Lower lobe of right lung (tissue), 2 donors: ENCODE measurements at regions not wholly inside any gene's neighbourhood (a gene's known extent, or its start where the extent isn't known, plus 50 kb on each side); places are given as distances from the start of the nearest gene placed in this dataset.

ENCODE experiments used
- ATAC-seq, 2 donors: fragments of 200-7000 bp; cut with Tn5 transposase; one replicate each; pipeline ENCODE4 v1.9.1; 2020 to 2022; ENCODE audit warnings: mild to moderate bottlenecking in 2 of 2, moderate library complexity in 2 of 2
- DNase-seq: peaks from one replicate; pipeline ENCODE4 v3.0.0-alpha.2; 2020
- H3K27ac ChIP-seq: fragments of 200-600 bp; one replicate; pipeline ENCODE4 v1.8.0; 2022
- H3K27me3 ChIP-seq: fragments of 200-600 bp; one replicate; pipeline ENCODE4 v1.8.0; 2022; ENCODE audit warnings: low read depth
- H3K36me3 ChIP-seq: fragments of 200-600 bp; one replicate; pipeline ENCODE4 v1.8.0; 2022; ENCODE audit warnings: mild to moderate bottlenecking
- H3K4me1 ChIP-seq: fragments of 200-600 bp; one replicate; pipeline ENCODE4 v1.8.0; 2022
- H3K4me3 ChIP-seq: fragments of 200-600 bp; one replicate; pipeline ENCODE4 v1.8.0; 2022; ENCODE audit warnings: mild to moderate bottlenecking
- H3K9me3 ChIP-seq: fragments of 200-600 bp; one replicate; pipeline ENCODE4 v1.8.0; 2022
- CTCF ChIP-seq: fragments of 200-600 bp; IDR thresholded peaks from one replicate; pipeline ENCODE4 v1.8.0; 2022; ENCODE audit warnings: antibody characterized with exemption, mild to moderate bottlenecking
- intact Hi-C: fragments of 100-400 bp; cut with DNase I; formaldehyde crosslinking; loops from one replicate; pipeline ENCODE4 v1.11.0; 2022
- donor health status: DM: no; HTN: yes; CAD: no; lungs with severe emphysema.

- H3K9me3 ChIP-seq = peaks cover 3% of the 10 kb centered on the region
- no peak overlapping the region for H3K27ac ChIP-seq
- H3K4me3 ChIP-seq = no peak overlapping the region
- no peaks in the 10 kb centered on the region for H3K36me3 ChIP-seq
- H3K4me1 ChIP-seq = no peaks in the 10 kb centered on the region
- ATAC-seq (no peak), DNase-seq (no peak)
- intact Hi-C loops = no loop called here
- H3K27me3 ChIP-seq = no peaks in the 10 kb centered on the region
- TF ChIP-seq CTCF = no peak
Measured at GRCh38 chr6:90435207-90435899, 138.7 kb upstream of the BACH2 start.

DNA sequence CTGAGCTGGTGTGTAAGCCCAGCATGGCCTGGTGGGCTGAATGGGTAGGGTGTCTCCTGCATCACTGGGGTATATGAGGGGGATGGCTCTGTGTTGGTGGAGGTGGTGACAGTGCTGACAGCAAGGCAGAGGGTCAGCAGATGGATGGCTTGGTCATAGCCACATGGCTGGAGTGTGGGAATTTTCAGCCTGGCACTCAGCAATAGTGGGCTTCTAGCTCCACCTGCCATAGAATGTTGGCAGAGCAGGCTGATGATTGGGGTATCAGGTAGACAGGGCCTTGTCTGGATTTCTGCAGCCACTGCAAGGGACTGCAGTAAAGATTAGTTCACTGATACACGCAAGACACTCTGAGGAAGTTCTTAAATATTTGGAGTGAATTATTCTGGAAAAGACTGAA is 137.5 kb upstream of the BACH2 start:
- Histone ChIP-seq H3K36me3 (no peaks in the 10 kb centered on the region), H3K9me3 (peaks cover 16% of the 10 kb centered on the region), H3K4me1 (no peaks in the 10 kb centered on the region), H3K4me3 (no peak overlapping the region), H3K27ac (no peak overlapping the region), H3K27me3 (no peaks in the 10 kb centered on the region)
- DNase-seq (no peak), ATAC-seq (no peak)
- intact Hi-C loops = no loop called here
- no peak for TF ChIP-seq CTCF

- intact Hi-C loops = no loop called here
- Histone ChIP-seq H3K4me3 (no peak overlapping the region), H3K36me3 (no peaks in the 10 kb centered on the region), H3K9me3 (peaks cover 17% of the 10 kb centered on the region), H3K27ac (no peak overlapping the region), H3K4me1 (no peaks in the 10 kb centered on the region), H3K27me3 (no peaks in the 10 kb centered on the region)
- ATAC-seq (no peak), DNase-seq (no peak)
- no peak for TF ChIP-seq CTCF
Measured at GRCh38 chr6:90432937-90433336, 136.3 kb upstream of the BACH2 start.

- no peak for DNase-seq
- Histone ChIP-seq H3K9me3 (peaks cover 17% of the 10 kb centered on the region), H3K4me1 (no peaks in the 10 kb centered on the region), H3K36me3 (no peaks in the 10 kb centered on the region), H3K27ac (no peak overlapping the region), H3K27me3 (no peaks in the 10 kb centered on the region), H3K4me3 (no peak overlapping the region)
- intact Hi-C loops = no loop called here
- ATAC-seq = no peak
- TF ChIP-seq CTCF = no peak
Measured at GRCh38 chr6:90432041-90432775, 135.6 kb upstream of the BACH2 start.

DNA sequence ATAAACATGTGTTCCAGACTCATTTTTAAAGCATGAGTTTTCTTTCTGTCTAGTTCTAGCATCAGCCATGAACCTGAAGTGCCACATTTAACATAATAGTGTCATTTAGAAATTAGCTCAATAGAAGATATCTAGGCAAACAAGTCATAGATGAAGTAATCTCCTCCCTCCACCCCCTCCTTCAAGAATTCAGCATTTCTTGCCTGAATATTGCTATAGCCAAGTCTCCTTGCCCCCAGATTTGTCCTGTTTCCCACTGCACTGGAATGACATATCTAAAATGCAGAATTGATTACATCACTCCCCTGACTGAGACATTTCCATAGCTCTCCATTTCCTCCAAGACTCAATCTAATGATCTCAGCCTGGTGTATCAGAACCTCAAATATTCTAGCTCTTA is 134.9 kb upstream of the BACH2 start:
- DNase-seq = no peak
- Histone ChIP-seq H3K4me1 (no peaks in the 10 kb centered on the region), H3K9me3 (peaks cover 17% of the 10 kb centered on the region), H3K27ac (no peak overlapping the region), H3K27me3 (no peaks in the 10 kb centered on the region), H3K36me3 (no peaks in the 10 kb centered on the region), H3K4me3 (no peak overlapping the region)
- no peak for ATAC-seq
- intact Hi-C loops = no loop called here
- TF ChIP-seq CTCF = no peak
